NCI-H1436 (cell line): ENCODE measurements at regions not wholly inside any gene's neighbourhood (a gene's known extent, or its start where the extent isn't known, plus 50 kb on each side); places are given as distances from the start of the nearest gene placed in this dataset.
A peak's percentile ranks its signal among the peaks of the same experiment; 100 is the strongest.
"Not testable (repeated sequence)": the region's sequence is repeated elsewhere in the genome, so short reads cannot be mapped to it uniquely, and the experiment has no call there.

Experiments used
- DNase-seq: peaks from one replicate; lab custom pipeline; 2025; lab: John Stamatoyannopoulos, UW

GRCh38 chr4:86481440-86481839 is 112.7 kb upstream of the PTPN13 start:
- DNase-seq = no peak

GRCh38 chr4:86482306-86483172 is 111.6 kb upstream of the PTPN13 start:
- DNase-seq = no peak

- DNase-seq = no peak
Measured at GRCh38 chr4:86483173-86483490, 111.0 kb upstream of the PTPN13 start.

- DNase-seq = no peak
Measured at GRCh38 chr4:86483773-86484172, 110.3 kb upstream of the PTPN13 start.

GRCh38 chr4:86484241-86484640 is 109.9 kb upstream of the PTPN13 start:
- DNase-seq = no peak

- no peak for DNase-seq
Measured at GRCh38 chr4:86487738-86488348, 106.3 kb upstream of the PTPN13 start.

- DNase-seq = no peak
Measured at GRCh38 chr4:86493460-86493859, 100.7 kb upstream of the PTPN13 start.

GRCh38 chr4:86496094-86497080 is 97.7 kb upstream of the PTPN13 start:
- DNase-seq = peak; percentile 44

- no peak for DNase-seq
Measured at GRCh38 chr4:86497131-86497530, 97.0 kb upstream of the PTPN13 start.

- DNase-seq = peak; percentile 60
Measured at GRCh38 chr4:86497980-86498862, 95.9 kb upstream of the PTPN13 start.

- no peak for DNase-seq
Measured at GRCh38 chr4:86498863-86499166, 95.3 kb upstream of the PTPN13 start.

GRCh38 chr4:86500527-86500926 is 93.6 kb upstream of the PTPN13 start:
- DNase-seq = no peak

- DNase-seq = no peak
Measured at GRCh38 chr4:86502081-86502480, 92.0 kb upstream of the PTPN13 start.

GRCh38 chr4:86506591-86506990 is 87.5 kb upstream of the PTPN13 start:
- DNase-seq = no peak

GRCh38 chr4:86508436-86508835 is 85.7 kb upstream of the PTPN13 start:
- DNase-seq = no peak

- DNase-seq = no peak
Measured at GRCh38 chr4:86511590-86511989, 82.5 kb upstream of the PTPN13 start.

GRCh38 chr4:86512631-86513030 is 81.5 kb upstream of the PTPN13 start:
- DNase-seq = no peak

- not testable (repeated sequence) for DNase-seq
Measured at GRCh38 chr4:86515963-86516362, 78.2 kb upstream of the PTPN13 start.

- no peak for DNase-seq
Measured at GRCh38 chr4:86521373-86521969, 72.6 kb upstream of the PTPN13 start.

- no peak for DNase-seq
Measured at GRCh38 chr4:86522349-86522748, 71.8 kb upstream of the PTPN13 start.

GRCh38 chr4:86523333-86523732 is 70.8 kb upstream of the PTPN13 start:
- no peak for DNase-seq
